Activated CD4-positive, alpha-beta T cell treated with anti-CD3 and anti-CD28 coated beads, Interleukin-2, Interleukin-6, amounts not matched to agents 100 ng/mL and 50 ng/mL, durations not matched to agents 16 hours and 8 hours (primary cell): ENCODE measurements at regions not wholly inside any gene's neighbourhood (a gene's known extent, or its start where the extent isn't known, plus 50 kb on each side); places are given as distances from the start of the nearest gene placed in this dataset.

ENCODE experiments used
- DNase-seq: peaks from one replicate; pipeline ENCODE4 v3.0.0-alpha.2; 2020

DNA sequence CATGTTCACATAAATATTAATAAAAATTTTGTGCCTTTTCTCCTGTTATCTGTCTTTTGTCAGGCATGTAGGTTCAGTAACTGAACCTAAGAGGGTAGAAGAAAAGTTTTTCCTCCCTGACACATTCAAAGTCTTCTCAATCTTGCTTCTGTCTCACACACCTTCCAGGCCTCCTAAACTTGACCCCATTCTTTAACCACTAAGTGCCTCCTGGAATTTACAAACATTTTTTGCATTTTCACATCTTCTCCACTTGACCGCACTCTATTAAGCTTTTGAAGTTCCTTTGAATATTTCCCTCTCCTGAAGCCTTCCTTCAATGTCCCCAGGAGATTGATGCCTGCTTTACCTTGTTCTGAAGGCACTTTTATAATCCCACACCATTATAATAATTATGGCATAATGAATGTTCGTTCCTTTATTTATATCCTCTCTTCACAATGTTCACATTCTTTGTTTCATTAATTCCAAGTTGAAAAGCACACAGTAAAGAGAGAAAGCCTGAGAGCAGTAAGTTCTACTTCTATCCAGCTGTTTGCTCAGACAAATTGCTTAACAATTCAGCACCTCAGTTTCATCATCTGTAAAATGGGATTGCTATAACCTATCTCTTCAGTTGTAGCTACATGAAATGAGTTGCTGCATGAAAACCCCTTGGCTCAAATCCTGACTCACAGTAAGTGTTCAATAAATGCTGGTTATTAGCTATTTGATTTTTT, 184.8 kb upstream of the KLHL29 start:
- no peak for DNase-seq

DNA sequence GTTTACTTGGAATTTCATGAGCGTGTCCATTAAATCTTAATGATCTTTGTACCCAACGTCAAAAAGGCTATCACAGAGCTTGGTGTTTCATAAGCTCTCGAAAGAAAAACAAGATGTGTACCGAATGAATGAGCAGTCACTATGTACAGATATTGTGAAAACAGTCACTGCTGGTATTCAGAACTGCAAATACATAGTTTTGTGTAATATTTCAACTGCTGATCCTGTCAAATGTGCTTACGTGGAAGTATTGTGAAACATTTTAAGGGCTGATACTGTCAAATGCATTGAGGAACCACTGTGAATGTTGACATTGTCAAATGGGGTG, 184.2 kb upstream of the KLHL29 start:
- no peak for DNase-seq

DNA sequence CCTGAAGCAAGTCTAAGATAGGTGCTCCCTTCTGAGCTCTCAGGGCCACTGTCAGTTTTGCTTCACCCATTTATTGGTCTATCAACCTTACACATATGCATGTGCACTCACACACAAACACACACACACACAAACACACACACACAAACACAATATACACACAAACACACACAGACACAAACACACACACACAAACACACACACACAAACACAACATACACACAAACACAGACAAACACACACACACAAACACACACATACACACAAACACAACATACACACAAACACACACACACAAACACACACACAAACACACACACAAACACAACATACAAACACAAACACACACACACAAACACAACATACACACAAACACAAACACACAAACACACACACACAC, 181.6 kb upstream of the KLHL29 start:
- DNase-seq: no peak

DNA sequence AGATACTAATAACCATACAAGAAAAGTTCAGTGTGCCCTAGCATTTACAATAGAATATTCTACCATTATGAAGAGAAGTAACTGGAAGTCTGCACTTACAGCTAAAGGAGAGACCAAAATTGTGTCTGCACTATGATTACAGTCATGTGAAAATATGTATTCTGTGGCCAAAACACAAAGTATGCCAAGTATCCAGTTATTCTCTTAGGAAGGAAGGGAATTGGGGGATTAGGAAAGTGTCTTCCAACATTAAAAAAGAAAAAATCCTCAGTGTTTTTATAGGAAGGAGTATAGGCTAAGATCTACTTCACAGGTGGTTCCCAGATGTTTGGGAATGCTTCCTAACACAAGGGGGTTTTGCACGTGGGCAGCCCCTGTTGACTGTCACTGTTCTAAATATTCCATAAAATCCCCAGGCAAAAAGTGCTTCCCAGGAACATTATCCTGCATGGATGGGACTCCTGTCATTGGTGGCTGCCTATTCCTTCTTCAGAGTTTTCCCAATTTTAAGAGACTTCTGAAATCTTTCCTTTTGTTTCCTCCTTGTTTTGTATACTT, 180.2 kb upstream of the KLHL29 start:
- no peak for DNase-seq

DNA sequence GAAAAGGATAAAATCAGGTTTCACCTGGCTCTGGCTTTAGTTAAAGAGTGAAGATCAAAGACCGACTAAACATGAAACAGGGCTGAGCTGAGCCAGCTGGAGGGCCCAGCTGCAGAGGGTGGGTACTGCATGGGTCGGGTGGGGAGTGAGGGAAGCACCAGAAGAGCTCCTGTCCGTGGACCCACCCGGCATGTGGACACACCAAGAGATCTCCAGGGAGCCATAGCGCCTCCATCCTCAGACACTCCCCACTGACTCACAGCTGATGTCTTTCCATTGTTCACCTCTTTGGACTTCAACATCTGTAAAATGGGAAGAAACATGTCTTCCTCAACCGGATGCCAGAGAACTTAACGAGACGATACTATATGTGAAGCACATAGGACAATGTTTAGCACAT, 178.3 kb upstream of the KLHL29 start:
- DNase-seq: no peak

DNA sequence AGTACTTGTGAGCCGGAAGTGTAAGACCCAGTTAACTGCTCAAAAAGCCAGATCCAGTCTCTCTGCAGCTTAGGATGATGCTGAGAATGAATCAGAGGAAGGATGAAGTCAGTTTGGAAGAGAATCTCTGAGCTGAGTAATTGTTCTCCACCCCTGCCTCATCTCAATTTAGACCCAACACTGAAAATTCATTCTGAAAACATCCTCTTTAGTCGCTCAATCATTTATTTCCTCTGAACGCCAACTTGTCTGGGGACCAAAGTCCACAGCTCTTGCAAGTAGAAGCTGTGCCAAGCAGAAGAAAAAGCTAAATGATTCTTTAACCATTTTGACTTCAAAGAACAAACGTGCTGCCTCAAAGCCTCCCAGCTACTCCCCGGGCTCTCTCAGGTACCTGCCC, 177.1 kb upstream of the KLHL29 start:
- no peak for DNase-seq

DNA sequence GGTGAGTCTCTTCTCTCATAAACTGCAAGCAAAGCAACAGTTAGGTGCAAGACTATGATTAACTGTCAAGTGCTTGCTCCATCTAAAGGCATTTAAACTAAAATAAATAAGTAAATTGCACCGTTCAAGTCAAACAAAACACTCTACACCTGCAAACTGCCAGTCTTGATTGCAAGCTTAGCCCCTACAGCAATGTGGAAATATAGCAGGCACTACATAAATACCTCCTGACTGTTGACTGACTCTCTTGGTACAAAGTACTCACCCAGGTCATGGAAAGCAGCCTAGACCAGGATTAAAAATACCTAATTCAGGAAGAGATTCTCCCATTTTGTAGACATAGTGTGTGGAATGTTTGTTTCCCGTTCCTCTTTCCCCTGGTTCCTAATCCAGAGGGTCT, 176.6 kb upstream of the KLHL29 start:
- DNase-seq: no peak

DNA sequence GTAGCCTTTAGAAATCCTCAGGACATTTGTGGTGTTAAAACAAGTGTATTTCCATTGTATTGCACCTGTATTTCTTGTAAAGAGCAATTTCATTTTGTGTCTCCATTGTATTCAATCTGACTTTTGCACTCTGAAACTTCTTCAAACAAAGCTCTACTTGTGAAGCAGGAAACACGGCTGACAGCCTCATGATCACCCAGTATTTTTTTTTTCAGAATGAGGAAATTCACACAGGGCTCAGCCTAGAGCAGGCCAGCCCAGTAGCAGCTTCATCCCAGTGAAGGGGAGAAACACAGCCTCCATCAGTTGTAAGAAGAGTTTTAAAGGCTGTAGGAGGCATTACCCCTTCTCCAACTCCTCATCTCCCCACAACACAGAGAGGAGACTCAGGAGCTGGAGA, 175.9 kb upstream of the KLHL29 start:
- DNase-seq: no peak

DNA sequence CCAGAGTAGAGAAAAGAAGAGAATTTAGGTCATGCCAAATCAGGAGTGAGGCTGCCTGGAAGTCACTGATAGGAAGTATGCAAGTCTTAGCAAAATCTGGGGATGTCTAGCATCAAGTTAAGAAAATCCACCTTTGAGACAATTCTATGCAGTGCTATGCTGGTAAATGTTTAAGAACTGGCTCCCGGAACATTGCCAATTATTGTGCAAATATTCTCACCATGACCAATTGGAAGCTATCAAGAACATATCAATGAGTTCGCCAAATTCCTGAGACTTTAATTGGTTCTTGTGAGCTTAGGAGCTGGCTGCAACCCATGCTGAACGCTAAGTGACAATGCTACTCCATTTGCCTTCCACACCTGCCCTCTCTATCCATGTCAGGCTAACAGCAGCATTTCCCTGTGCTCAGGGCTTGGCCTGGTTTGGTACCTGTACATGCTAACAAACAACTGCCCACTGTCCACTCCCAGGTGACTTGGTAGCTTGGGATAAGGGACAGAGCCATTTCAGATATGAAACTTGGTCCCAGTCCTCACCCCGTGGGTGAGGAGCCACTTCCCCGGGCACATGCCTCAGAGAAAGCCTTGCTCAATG, 172.9 kb upstream of the KLHL29 start:
- no peak for DNase-seq

DNA sequence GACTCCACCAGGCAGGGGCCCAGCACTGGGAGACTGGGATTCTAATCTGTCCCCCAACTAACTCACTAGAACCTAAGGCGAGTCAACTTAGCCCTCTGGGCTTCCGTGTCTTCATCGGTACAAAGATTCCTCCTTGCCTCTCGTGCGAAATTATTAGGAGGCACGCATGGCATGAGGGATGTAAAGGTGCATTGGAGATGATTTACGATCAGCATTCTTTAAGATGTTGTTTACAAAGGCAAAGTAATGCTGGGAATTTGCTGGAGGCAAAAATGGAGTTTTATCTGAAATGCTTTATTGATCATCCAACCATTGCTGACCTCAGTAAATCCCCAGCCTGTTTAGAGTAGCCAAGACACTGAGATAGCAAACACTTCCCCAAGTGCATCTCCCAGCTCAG, 171.8 kb upstream of the KLHL29 start:
- no peak for DNase-seq

DNA sequence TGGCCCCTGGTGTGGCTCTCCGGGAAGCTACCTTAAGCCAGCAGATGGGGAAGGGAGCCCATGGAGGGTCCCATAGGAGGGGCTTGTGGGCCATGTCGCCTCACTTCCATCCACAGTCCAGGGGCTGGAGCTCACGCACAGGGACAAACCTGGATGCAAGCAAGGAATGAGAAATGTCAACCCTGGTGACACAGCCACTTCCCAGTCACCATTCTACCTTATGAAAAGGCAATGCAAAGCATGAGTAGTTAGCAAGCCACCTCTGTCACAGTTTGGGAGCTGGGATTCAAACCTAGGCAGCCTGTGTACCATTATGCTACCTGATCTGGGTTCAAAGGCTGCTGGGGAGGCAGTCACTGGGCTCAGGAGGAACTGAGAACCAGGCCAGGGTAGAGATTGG, 170.0 kb upstream of the KLHL29 start:
- DNase-seq: no peak

DNA sequence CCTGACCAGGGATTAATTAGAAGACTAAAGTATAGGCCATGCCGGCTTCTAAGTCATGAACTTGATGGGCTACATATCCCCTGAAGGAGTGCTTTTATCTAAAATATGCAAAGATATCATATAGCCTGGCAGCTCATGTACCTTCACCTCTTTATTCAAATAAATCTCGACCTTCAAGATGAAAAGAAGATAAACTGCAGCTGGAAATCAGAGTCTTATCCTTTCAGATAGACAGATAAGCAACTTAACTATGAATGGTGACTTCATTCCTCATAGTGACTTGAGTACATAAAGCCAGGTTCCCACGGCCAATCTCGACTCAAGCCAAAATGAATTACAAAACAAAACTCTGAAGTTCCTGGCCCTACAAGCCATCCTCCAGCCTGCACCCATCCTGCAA, 165.3 kb upstream of the KLHL29 start:
- no peak for DNase-seq

DNA sequence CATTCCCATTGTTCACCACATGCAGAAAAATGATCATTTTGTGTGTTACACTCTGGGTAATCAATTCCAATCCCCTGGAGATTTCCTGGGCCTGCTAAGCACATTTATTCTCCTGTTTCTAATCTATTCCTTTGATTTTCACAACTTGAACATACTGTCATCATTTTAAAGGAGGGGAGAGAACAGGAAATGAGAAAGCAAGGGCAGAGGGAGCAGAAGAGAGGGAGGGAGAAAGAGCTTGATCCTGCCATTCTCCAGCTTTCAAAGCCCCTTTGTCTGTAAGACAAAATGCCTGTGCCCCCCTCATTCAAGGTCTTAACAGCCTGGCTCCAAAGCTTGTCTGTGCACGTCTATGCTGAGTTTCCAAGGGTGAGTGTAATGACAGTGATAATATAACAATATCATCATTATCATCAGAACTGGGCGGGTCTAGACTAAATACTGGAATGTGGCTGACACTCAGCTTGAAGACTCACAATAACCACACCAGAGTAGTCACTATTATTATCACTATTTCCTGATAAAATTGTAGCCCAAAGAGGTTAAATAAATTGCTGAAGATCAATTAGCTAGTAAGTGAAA, 164.4 kb upstream of the KLHL29 start:
- DNase-seq: no peak

DNA sequence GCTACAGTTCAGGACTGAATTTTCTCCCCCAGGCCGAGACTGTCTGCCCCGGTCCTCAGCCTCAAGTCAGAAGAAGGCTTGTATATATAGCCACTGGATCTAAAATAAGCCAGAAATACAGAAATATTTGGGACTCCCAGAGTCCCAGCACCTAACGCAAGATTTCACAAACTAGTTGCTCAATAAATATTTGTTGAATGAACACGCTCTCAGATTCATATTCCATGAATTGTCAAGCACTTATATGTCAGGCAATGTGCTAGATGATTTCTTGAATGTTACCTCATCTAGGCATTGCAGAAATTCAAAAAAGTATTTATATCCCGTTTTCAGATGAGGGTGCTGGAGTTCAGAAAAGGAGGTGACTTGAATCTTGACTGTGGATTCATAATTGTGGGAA, 163.7 kb upstream of the KLHL29 start:
- DNase-seq: no peak

DNA sequence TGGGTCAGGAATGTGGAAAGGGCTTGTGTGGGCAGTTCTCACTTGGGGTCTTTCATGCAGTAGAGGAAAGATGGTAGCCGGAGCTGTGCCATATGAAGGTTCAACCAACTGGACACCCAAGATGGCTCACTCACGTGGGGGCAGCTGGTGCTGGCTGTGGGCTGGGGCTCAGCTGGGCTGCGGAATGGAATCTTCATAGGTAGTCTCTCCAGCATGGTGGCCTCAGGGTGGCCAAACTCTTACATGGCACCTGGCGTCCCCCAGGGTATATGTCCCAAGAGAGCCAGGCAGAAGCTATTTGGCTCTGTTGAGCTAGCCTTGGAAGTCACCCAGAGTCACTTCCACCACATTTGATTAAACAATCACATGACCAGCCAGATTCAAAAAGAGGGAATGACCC, 163.1 kb upstream of the KLHL29 start:
- no peak for DNase-seq

DNA sequence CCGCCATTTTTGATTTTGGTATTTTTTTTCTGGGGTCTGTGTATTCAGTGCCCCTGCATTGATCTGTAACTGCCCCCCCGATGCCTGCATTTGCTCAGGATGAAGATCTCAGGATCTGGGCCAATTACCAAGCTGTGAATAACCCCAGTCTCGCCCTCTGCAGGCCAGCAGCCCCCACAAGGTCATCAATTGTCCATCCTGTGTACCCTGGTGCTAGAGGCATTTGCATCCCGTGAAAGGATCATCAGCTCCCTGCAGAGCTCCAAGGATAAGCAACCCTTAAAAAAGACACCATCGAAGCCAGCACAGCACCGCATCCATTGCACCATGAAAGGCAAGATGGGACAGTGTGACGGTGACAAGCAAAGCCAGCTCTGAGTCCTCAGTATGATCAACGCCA, 154.1 kb upstream of the KLHL29 start:
- no peak for DNase-seq

DNA sequence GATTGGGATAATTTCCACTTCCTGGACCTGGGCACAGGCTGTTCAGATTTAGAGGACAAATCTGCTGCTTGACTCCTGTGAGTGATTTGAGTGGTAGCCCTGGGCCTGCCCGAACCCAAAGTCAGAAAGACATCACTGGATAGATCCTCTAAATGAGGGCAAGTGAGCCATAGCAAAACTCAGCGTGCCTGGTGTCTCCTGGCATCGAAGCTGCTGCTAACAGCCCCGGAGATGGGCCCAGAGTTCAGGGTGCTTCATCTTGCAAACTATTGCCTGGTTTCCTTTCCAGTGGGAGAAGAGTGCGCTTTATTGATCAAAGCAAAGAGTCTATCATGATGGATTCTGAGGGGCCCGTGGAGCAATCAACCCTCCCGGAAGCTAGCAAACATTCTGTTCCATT, 153.1 kb upstream of the KLHL29 start:
- DNase-seq: no peak

DNA sequence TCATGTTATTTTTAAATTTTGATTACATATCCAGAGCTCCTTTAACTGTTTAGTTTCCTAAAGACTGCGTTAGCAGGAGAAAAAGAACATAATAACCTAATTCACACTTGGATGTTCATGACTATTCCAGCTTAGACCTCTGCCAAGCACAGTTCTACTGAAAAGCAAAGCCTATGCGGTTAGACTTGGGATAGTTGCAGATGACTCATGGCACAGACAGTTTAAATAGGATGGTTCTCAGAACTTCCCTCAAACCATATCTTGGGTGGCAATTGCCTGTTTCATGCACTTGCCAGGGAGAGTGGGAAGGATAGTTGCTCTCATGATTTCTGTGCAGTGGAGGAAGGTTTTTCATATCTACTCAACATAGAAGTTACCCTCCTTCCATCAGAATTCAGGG, 149.7 kb upstream of the KLHL29 start:
- no peak for DNase-seq

DNA sequence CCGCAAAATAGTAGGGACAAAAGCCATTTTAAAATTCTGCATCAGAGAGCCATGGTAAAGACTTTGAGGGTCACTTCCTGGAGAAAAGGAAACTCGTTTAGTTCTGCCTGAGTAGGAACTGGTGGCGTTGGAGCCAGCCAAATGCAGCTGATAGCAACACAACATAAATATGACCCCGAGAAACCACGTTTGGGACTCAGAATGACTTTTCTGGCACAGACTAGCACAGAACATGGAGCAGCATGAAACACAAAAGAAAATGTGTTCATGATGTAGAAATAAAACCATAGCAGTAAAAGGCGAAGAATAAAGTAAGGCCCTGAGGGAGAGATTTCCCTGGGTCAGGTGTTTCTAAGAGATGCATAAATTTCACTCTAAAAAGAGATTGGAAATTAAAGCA, 149.2 kb upstream of the KLHL29 start:
- no peak for DNase-seq

DNA sequence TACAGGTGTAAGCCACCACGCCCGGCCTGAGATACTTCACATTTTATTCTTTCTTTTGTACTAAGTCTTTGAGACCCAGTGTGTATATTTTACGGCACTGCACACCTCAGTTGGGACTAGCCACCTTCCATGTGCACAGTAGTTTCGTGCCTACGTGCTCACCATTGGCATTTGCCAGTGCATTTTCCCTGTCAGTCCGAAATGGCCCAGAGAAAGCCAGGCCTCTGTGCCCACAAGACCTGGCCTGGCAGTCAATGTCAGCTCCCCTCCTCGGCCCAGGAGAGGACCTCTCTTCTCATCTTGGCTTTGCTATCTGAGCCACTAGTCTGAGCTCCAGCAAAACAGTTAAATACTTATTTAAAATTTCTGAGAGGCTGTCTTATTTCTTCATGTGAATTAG, 147.8 kb upstream of the KLHL29 start:
- DNase-seq: no peak

DNA sequence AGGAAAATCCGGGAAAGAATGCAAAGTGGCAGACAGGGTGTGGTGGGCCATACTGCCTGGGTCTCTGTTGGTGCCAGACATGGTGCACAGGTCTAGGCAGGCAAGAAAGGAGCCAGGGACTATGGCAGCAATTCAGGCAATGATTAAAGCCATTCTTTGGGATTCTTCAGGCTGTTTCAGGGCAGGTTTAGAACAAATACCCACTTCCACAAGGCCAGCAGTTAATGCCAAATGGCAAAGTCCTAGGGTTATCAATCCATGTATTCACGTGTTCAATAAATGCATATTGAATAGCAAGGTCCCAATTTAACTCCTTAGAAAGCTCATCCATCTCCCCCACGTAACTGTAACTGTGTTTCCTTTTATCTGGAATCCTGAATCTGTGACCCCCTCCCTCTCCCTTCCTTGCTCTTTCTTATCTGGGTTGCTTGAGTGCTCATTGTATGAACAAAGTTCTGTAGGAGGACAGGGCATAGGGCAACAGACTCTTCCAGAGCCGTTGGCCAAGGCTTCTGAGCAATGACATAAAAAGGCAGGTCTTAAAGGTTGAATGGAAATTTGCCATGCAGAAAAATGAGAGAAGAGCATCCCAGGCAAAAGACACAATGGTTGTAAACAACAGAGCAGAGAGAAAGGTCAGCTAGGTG, 146.8 kb upstream of the KLHL29 start:
- DNase-seq: no peak

DNA sequence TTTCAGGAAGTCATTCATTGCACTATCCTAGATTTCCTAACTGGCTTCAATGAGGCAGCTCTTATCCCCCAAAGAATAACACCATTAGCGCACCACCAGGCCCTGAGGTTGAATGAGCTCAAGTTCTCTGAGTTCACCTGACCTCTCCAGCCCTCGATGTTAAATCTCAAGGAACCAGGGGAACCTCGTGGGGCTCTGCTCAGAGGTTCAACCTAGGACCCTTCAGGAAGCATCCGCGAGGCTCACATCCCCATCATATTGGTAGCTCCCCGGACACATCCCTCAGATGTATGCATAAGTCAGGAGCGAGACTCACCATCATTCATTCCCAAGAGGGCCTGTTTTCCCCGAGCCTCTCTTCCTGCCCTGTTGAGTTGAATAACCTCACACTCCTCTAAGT, 145.6 kb upstream of the KLHL29 start:
- no peak for DNase-seq

DNA sequence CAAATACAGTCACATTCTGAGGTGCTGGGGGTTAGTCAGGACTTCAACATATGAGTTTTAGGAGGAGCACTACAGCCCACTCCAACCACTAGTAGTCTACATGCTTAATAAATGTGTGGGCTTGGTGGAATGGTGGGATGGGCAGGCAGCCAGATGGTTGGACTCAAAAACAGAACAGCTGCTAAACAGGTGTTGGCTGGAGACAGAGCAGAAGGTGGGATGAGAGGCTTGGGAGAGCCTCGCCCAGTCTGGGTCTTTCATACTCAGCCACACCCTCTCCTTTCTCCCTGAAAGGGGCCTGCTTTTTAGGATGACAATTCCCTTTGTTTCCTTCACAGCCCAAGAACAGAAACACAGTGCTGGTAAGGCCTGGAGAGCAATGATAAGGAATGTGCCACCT, 143.9 kb upstream of the KLHL29 start:
- no peak for DNase-seq

DNA sequence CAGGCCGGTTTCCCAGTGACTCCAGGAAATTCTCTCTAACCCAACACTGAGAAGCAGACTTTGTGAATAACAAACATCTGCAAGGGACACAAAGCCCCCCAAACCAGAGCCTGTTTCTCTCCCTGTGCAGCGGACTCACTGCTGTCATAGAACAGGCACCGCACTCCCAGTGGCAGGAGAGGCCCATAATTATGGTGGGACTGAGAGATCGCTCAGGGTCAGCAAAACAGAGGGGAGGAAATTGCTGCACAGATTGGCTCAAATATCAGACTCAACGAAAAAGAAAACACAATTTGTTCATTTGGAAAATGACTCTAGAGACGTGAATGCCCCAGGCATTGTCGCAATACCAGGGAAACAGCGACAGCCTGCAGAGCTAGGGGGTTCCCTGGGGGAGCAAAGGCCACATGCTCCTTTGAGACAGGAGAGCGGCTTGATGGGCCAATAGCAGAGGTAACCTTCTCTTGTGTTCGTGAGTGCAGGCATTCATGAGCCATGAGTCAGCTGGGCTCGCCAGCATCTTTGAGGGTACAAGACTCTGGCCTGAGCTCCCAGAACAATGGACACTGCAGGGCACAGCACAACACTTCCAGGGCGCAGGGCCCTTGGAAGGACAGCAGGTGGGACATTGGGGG, 143.3 kb upstream of the KLHL29 start:
- no peak for DNase-seq
